Activated CD4-positive, alpha-beta T cell treated with anti-CD3 and anti-CD28 coated beads, Interleukin-2, amount 50 U/mL, for 16 hours (primary cell): ENCODE measurements at regions not wholly inside any gene's neighbourhood (a gene's known extent, or its start where the extent isn't known, plus 50 kb on each side); places are given as distances from the start of the nearest gene placed in this dataset.

Source experiments
- DNase-seq: peaks from one replicate; pipeline ENCODE4 v3.0.0-alpha.2; 2020

- no peak for DNase-seq
Observed at GRCh38 chr7:25279705-25280104, 51.4 kb upstream of the NPVF start.

GRCh38 chr7:25280181-25280580 lies 51.9 kb upstream of the NPVF start:
- DNase-seq, result no peak

- no peak for DNase-seq
Observed at GRCh38 chr7:25282194-25282593, 53.9 kb upstream of the NPVF start.

- DNase-seq, result no peak
Observed at GRCh38 chr7:25286756-25287155, 58.5 kb upstream of the NPVF start.

- DNase-seq, result no peak
Observed at GRCh38 chr7:25287291-25287690, 59.0 kb upstream of the NPVF start.

- no peak for DNase-seq
Observed at GRCh38 chr7:25288556-25289307, 60.4 kb upstream of the NPVF start.

GRCh38 chr7:25289518-25289917 lies 61.2 kb upstream of the NPVF start:
- DNase-seq, result no peak

GRCh38 chr7:25294624-25295023 lies 66.3 kb upstream of the NPVF start:
- no peak for DNase-seq

- DNase-seq, result no peak
Observed at GRCh38 chr7:25295387-25295786, 67.1 kb upstream of the NPVF start.

GRCh38 chr7:25296086-25296485 lies 67.8 kb upstream of the NPVF start:
- no peak for DNase-seq

- no peak for DNase-seq
Observed at GRCh38 chr7:25297278-25297677, 69.0 kb upstream of the NPVF start.

- DNase-seq, result no peak
Observed at GRCh38 chr7:25303281-25304181, 75.2 kb upstream of the NPVF start.

GRCh38 chr7:25304691-25305090 lies 76.4 kb upstream of the NPVF start:
- DNase-seq, result no peak

- no peak for DNase-seq
Observed at GRCh38 chr7:25305831-25306230, 77.5 kb upstream of the NPVF start.

GRCh38 chr7:25307624-25308023 lies 79.3 kb upstream of the NPVF start:
- DNase-seq, result no peak

- no peak for DNase-seq
Observed at GRCh38 chr7:25308246-25308645, 80.0 kb upstream of the NPVF start.

- DNase-seq, result no peak
Observed at GRCh38 chr7:25308906-25309705, 80.8 kb upstream of the NPVF start.

- no peak for DNase-seq
Observed at GRCh38 chr7:25310896-25311295, 82.6 kb upstream of the NPVF start.

- no peak for DNase-seq
Observed at GRCh38 chr7:25311346-25311745, 83.1 kb upstream of the NPVF start.

GRCh38 chr7:25312968-25313367 lies 84.7 kb upstream of the NPVF start:
- no peak for DNase-seq

- DNase-seq, result no peak
Observed at GRCh38 chr7:25313526-25313925, 85.2 kb upstream of the NPVF start.

- DNase-seq, result no peak
Observed at GRCh38 chr7:25314094-25314730, 85.9 kb upstream of the NPVF start.

GRCh38 chr7:25314731-25315267 lies 86.5 kb upstream of the NPVF start:
- no peak for DNase-seq
